RWPE2 (cell line): ENCODE measurements at regions not wholly inside any gene's neighbourhood (a gene's known extent, or its start where the extent isn't known, plus 50 kb on each side); places are given as distances from the start of the nearest gene placed in this dataset.

Source experiments
- ATAC-seq: fragments of 200-7000 bp; cut with Tn5 transposase; 3 replicates; pipeline ENCODE4 v1.9.1; 2021; ENCODE audit warnings: low read depth
- DNase-seq: peaks from one replicate; pipeline ENCODE4 v3.0.0-alpha.2; 2020; ENCODE audit warnings: low spot score
- H3K27ac ChIP-seq: fragments of 450-650 bp; 2 replicates; pipeline ENCODE4 v1.5.1; 2017; ENCODE audit warnings: mild to moderate bottlenecking; ENCODE audit not compliant: poor library complexity, severe bottlenecking
- H3K27me3 ChIP-seq: fragments of 250-450 bp; sonication (Bioruptor Pico); 2 replicates; pipeline ENCODE4 v1.5.1; 2021; ENCODE audit warnings: mild to moderate bottlenecking, moderate library complexity; ENCODE audit not compliant: insufficient read depth, poor library complexity, severe bottlenecking
- H3K36me3 ChIP-seq: fragments of 250-450 bp; sonication (Bioruptor Pico); 2 replicates; pipeline ENCODE4 v1.5.1; 2020; ENCODE audit warnings: low read depth, mild to moderate bottlenecking, moderate library complexity
- H3K4me1 ChIP-seq: fragments of 250-450 bp; sonication (Bioruptor Pico); 2 replicates; pipeline ENCODE4 v1.5.1; 2021; ENCODE audit warnings: mild to moderate bottlenecking, moderate library complexity; ENCODE audit not compliant: insufficient read depth, poor library complexity, severe bottlenecking
- H3K4me3 ChIP-seq: fragments of 250-450 bp; sonication (Bioruptor Pico); 2 replicates; pipeline ENCODE4 v1.5.1; 2021; ENCODE audit warnings: mild to moderate bottlenecking, moderate library complexity; ENCODE audit not compliant: severe bottlenecking
- H3K9me3 ChIP-seq: fragments of 250-450 bp; sonication (Bioruptor Pico); 2 replicates; pipeline ENCODE4 v1.5.1; 2021; ENCODE audit warnings: mild to moderate bottlenecking, moderate library complexity; ENCODE audit not compliant: severe bottlenecking
- TF ChIP-seq, protein P1 (sequence below): fragments of 450-650 bp; IDR thresholded peaks from one replicate; pipeline ENCODE4 v1.5.1; 2017; ENCODE audit warnings: mild to moderate bottlenecking, moderate library complexity; ENCODE audit not compliant: poor library complexity, severe bottlenecking

DNA sequence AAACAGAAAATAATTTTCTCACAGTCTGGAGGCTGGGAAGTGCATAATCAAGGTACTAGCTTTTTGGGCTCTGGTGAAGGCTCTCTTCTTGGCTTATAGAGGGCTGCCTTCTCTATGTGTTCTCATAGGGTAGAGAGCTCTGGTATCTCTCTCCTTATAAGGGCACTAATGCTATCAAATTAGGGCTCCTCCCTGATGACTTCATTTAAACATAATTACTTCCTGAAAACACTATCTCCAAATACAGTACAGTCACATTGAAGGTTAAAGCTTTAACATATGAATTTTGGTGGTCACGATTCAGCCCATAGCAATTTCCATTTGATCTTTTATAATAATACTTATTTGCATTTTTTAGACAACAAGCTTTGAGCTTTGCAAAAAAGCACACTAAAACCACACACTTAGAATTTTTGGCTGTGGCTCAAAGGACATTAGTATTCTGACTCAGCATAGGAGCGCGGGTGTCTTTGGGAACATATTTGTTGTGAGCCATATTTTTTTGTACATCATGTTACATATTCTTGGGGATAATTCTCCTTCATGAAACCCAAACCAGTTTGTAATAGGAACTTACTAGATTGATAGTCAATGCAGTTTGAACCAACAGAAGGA lies 808.1 kb upstream of the FBXO33 start:
- no peak for DNase-seq

DNA sequence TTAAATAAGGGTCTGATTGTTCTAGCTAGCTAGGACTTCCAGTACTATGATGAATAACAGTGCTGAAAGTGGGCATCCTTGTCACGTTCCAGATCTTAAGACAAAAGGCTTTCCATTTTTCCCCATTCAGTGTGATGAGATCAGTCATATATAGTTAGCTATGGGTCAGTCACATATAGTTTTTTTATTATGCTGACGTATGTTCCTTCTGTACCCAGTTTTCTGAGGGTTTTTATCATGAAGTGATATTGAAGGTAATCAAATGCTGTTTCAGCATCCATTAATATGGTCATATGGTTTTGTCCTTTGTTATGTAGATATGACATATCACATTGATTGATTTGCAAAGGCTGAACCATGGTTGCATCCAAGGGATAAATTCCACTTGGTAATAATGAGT lies 800.1 kb upstream of the FBXO33 start:
- DNase-seq (no peak), ATAC-seq (no peak)
- H3K4me3 ChIP-seq, result no peak overlapping the region
- no peak overlapping the region for H3K27ac ChIP-seq
- H3K27me3 ChIP-seq, result no peaks in the 10 kb centered on the region
- H3K9me3 ChIP-seq, result peaks cover 3% of the 10 kb centered on the region
- TF ChIP-seq, protein P1, sequence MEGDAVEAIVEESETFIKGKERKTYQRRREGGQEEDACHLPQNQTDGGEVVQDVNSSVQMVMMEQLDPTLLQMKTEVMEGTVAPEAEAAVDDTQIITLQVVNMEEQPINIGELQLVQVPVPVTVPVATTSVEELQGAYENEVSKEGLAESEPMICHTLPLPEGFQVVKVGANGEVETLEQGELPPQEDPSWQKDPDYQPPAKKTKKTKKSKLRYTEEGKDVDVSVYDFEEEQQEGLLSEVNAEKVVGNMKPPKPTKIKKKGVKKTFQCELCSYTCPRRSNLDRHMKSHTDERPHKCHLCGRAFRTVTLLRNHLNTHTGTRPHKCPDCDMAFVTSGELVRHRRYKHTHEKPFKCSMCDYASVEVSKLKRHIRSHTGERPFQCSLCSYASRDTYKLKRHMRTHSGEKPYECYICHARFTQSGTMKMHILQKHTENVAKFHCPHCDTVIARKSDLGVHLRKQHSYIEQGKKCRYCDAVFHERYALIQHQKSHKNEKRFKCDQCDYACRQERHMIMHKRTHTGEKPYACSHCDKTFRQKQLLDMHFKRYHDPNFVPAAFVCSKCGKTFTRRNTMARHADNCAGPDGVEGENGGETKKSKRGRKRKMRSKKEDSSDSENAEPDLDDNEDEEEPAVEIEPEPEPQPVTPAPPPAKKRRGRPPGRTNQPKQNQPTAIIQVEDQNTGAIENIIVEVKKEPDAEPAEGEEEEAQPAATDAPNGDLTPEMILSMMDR, result no peak
- no peaks in the 10 kb centered on the region for H3K36me3 ChIP-seq
- H3K4me1 ChIP-seq, result no peaks in the 10 kb centered on the region

More for the DNA sequence above, 808.1 kb upstream of the FBXO33 start:
- no peaks in the 10 kb centered on the region for H3K9me3 ChIP-seq
- no peaks in the 10 kb centered on the region for H3K36me3 ChIP-seq
- TF ChIP-seq, protein P1, result no peak
- H3K4me1 ChIP-seq, result no peaks in the 10 kb centered on the region
- H3K27me3 ChIP-seq, result peaks cover 2% of the 10 kb centered on the region
- ATAC-seq, result no peak
- H3K27ac ChIP-seq, result no peak overlapping the region
- no peak overlapping the region for H3K4me3 ChIP-seq

DNA sequence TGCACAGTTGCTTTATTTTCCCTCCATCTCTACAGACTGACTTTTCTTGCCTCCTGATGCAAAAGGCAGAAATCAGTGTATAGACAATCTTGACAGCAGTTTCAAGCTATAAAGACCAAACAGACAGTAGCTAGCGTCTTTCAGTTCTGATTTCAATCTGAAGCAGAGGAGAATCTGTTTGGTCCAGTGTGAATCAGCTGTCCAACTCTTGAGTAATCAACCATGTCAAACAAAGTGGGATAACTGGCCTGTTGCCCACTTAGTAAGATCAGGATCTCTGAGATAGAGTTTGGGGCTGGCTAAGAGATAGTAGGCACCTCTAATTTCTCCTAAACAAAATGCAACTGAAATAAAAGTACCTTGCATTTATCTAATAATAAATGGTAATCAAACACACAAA lies 797.4 kb upstream of the FBXO33 start:
- DNase-seq, result no peak
- Histone ChIP-seq H3K27me3 (peaks cover under 1% of the 10 kb centered on the region), H3K4me3 (no peak overlapping the region), H3K36me3 (no peaks in the 10 kb centered on the region), H3K4me1 (no peaks in the 10 kb centered on the region), H3K27ac (no peak overlapping the region), H3K9me3 (peaks cover 3% of the 10 kb centered on the region)
- ATAC-seq, result no peak
- TF ChIP-seq, protein P1, result no peak

DNA sequence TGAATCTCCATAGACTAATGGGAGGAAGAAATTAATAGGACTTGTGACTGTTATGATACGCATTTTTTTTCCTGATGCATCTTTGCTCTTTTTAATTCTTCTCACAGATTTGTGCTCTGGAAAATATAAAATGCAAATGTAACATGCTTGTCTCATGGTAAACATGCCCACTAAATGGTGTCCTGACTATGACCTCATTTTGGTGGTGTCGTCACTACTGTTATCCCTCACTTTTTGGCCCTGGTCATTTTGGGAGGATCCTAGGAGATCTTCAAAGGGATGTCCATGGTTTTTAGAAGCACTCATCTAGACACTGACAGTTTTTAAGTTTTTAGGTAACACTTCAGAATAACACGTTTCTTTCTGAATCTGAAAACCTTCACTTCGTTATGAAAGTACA lies 790.8 kb upstream of the FBXO33 start:
- no peak overlapping the region for H3K27ac ChIP-seq
- H3K9me3 ChIP-seq, result no peaks in the 10 kb centered on the region
- DNase-seq, result no peak
- no peaks in the 10 kb centered on the region for H3K36me3 ChIP-seq
- TF ChIP-seq, protein P1, result no peak
- no peak for ATAC-seq
- peaks cover 13% of the 10 kb centered on the region for H3K27me3 ChIP-seq
- H3K4me1 ChIP-seq, result no peaks in the 10 kb centered on the region
- no peak overlapping the region for H3K4me3 ChIP-seq

DNA sequence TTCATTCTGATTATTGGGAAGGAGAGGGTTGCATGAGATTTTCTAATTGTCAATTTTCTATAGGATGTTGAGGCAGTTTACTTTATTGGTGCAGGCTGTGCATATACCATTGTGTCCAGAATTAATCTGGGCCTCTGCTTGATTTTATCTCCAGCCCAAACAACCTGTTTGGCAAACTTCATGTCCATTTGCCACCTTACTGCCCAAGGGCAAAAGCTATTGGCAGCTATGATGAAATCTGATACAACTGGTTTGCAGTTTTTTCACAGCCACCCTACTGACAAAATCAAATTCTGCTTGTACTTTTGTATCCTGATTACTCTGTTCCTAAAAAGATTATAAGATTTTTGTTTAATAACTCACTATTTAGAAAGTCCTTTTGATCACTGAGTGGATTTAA lies 789.2 kb upstream of the FBXO33 start:
- Histone ChIP-seq H3K27me3 (peaks cover 13% of the 10 kb centered on the region), H3K27ac (no peak overlapping the region), H3K9me3 (no peaks in the 10 kb centered on the region), H3K4me3 (no peak overlapping the region), H3K36me3 (no peaks in the 10 kb centered on the region), H3K4me1 (no peaks in the 10 kb centered on the region)
- no peak for ATAC-seq
- DNase-seq, result no peak
- TF ChIP-seq, protein P1, result no peak
